IPS-20b (cell line): ENCODE measurements at regions not wholly inside any gene's neighbourhood (a gene's known extent, or its start where the extent isn't known, plus 50 kb on each side); places are given as distances from the start of the nearest gene placed in this dataset.

Experiments
- H3K27ac ChIP-seq: one replicate; pipeline ENCODE4 v1.5.1; 2013; ENCODE audit warnings: low read length
- H3K27me3 ChIP-seq: 2 replicates; pipeline ENCODE4 v1.6.1; 2013; ENCODE audit warnings: mild to moderate bottlenecking, low read length, inconsistent platforms; ENCODE audit not compliant: insufficient read depth
- H3K36me3 ChIP-seq: 2 replicates; pipeline ENCODE4 v1.6.1; 2013; ENCODE audit warnings: low read depth, mild to moderate bottlenecking, inconsistent platforms, low read length, moderate library complexity; ENCODE audit not compliant: insufficient read depth
- H3K4me1 ChIP-seq: 2 replicates; pipeline ENCODE4 v1.6.1; 2013; ENCODE audit warnings: mild to moderate bottlenecking, control low read depth, inconsistent platforms, low read length, moderate library complexity; ENCODE audit not compliant: insufficient read depth
- H3K4me3 ChIP-seq: 2 replicates; pipeline ENCODE4 v1.5.1; 2013; ENCODE audit warnings: mild to moderate bottlenecking, low read length, inconsistent platforms
- H3K9ac ChIP-seq: 2 replicates; pipeline ENCODE4 v1.6.1; 2013; ENCODE audit warnings: low read depth, mild to moderate bottlenecking, inconsistent platforms, low read length, moderate library complexity
- H3K9me3 ChIP-seq: 2 replicates; pipeline ENCODE4 v1.6.1; 2013; ENCODE audit warnings: mild to moderate bottlenecking, low read depth, low read length, inconsistent platforms; ENCODE audit not compliant: insufficient read depth

DNA sequence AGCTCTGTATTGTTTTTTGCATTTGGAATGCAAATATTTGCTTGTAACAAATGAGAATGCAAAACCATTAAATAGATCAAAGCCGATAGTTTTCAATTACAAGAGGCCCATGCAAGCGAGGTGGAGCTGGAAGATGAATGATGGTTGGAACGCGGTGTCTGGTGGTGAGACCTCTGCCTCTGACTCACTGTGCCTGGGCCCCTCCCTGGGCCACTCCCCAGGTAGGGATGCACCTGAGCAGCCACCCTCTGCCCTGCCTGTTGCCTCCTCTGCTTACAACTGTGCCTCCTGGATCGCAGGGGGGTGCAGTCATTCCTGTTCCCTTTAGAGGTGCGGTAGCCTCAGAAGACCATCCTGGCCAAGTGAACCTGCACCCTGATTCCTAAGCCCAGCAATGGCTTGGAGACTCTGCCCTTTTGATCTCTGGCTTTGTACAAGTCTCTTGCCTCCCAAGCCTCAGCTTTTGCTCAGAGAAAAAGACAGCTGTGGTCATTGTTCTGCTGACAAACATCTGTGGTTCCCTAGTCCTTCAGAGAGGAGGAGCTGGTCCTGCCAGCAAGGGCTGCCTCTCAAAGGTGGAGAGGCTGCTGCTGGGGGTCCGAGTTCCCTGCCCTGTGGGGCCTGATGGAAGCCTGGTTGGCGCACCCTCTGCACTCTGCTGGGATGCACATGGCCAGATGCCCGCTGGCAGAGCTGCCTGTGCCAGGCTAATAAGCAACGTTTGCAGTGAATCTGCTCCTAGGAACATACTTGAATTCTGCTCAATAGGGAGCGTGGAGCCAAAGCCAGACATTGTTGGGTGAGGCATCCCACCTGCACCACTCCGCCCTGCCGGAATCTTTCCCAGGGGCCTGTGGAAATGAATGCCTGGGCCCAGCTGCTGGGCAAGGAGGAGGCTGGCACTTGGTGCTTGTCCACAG lies 126.3 kb upstream of the TCERG1L start:
- H3K4me1 ChIP-seq, result no peaks in the 10 kb centered on the region
- no peak overlapping the region for H3K4me3 ChIP-seq
- H3K27me3 ChIP-seq, result no peaks in the 10 kb centered on the region
- H3K27ac ChIP-seq, result no peak overlapping the region
- no peaks in the 10 kb centered on the region for H3K36me3 ChIP-seq
- no peak overlapping the region for H3K9ac ChIP-seq
- H3K9me3 ChIP-seq, result no peaks in the 10 kb centered on the region

DNA sequence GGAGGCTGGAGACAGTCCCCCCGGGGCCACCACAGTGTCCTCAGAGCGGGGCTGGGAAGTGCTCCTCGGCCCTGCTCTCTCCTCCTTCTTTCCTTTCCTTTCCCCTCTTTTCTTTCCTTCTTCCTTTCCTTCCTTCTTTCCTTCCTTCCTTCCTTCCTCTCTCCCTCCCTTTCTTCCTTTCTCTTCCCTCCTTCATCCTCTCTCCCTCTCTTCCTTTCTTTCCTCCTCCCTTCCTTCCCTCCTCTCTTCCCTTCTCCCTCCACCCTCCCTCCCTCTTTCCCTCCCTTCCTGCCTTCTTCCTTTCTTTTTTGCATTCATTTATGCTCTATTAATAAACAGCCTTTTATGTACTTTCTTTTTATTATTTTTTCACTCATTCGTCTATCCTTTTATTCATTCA lies 127.1 kb upstream of the TCERG1L start:
- Histone ChIP-seq H3K27me3 (no peaks in the 10 kb centered on the region), H3K27ac (no peak overlapping the region), H3K9me3 (no peaks in the 10 kb centered on the region), H3K4me3 (no peak overlapping the region), H3K36me3 (no peaks in the 10 kb centered on the region), H3K9ac (no peak overlapping the region), H3K4me1 (no peaks in the 10 kb centered on the region)

DNA sequence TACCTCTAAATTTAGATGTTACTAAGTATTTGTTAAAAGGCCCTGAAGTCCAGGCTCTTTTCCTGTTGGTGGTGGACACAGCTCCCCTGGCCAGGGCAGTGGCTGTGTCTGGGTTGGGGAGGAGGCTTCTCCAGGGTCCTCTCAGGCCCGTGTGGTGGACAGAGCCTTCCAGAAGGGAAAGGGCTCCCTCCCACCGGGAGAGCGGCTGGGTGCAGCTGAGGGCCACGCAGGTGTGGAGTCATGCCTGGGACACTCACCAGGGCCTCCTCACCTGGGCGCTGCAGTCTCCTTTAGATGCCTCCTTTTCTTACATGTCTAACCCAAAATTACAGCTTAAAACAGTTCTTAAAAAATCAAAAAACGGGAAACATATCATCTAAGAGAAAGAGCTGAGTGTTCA lies 128.2 kb upstream of the TCERG1L start:
- H3K9ac ChIP-seq, result no peak overlapping the region
- H3K9me3 ChIP-seq, result no peaks in the 10 kb centered on the region

DNA sequence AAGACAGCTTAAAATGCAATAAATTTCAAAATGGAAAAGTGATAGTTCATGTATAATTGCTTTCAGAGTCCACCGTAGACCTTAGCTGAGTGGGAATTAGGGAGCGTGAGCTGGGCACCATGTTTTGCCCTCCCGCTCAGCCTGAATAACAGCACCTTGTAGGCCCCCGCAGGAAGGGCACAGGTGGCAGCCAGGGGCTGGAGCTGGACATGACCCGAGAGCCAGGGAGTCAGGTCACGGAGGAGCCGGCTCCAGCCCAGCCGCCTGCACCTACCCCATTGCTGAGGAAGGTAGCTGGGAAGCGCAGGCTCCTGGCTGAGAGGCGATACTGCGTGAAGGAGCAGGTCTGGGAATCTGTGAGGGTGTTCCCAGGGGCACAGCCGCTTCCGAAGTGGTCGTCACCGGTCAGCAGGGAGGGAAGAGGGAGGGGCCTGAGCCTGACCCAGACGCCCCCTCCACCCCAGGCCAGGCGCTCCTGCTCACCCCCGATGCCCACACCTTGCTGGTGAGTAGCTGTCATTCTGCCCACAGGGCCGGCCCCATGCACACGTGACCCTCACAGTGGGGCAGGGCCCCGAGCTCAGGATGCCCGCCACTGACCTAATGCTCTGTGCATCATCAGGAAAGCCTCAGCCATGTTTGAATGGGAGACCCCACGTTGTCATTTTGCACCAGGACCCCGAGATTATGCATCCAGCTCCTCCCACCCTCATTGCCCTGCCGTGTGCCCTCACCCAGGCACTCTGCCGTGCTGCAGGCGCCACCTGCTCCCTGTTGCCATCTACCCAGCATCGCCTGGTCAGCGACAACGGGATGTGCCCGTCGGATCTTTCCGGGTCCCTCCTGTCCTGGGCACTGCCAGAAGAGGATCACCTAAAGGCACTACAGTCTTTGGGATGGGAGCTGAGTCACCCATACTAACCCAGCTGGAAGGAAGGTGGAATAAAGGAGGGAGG lies 129.2 kb upstream of the TCERG1L start:
- Histone ChIP-seq H3K27me3 (no peaks in the 10 kb centered on the region), H3K36me3 (no peaks in the 10 kb centered on the region), H3K9me3 (no peaks in the 10 kb centered on the region), H3K9ac (no peak overlapping the region), H3K4me1 (no peaks in the 10 kb centered on the region), H3K4me3 (no peak overlapping the region), H3K27ac (no peak overlapping the region)

More for the DNA sequence above, 128.2 kb upstream of the TCERG1L start:
- no peaks in the 10 kb centered on the region for H3K27me3 ChIP-seq
- H3K4me3 ChIP-seq, result no peak overlapping the region
- no peaks in the 10 kb centered on the region for H3K4me1 ChIP-seq
- no peak overlapping the region for H3K27ac ChIP-seq
- no peaks in the 10 kb centered on the region for H3K36me3 ChIP-seq

DNA sequence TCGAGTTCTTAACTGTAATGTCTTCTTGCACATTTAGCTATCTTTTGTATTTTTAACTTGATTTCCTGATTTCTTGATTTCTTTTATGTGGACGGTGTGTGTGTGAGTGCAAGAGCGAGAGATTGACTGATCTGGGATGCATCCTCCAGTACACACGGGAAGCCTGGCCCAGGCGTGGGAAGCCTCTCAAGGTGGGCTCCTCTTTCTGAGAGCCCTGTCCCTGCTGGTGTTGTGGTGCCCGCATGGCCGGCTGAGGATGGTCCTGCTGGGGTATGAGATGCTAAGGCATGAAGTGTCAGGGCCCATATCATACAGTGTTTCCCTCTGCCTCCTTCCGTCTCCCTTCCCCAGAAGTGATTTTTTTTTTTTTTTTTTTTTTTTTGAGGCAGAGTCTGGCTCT lies 130.8 kb upstream of the TCERG1L start:
- no peaks in the 10 kb centered on the region for H3K4me1 ChIP-seq
- no peaks in the 10 kb centered on the region for H3K9me3 ChIP-seq
- no peaks in the 10 kb centered on the region for H3K27me3 ChIP-seq
- H3K27ac ChIP-seq, result no peak overlapping the region
- H3K4me3 ChIP-seq, result no peak overlapping the region
- no peaks in the 10 kb centered on the region for H3K36me3 ChIP-seq
- H3K9ac ChIP-seq, result no peak overlapping the region

DNA sequence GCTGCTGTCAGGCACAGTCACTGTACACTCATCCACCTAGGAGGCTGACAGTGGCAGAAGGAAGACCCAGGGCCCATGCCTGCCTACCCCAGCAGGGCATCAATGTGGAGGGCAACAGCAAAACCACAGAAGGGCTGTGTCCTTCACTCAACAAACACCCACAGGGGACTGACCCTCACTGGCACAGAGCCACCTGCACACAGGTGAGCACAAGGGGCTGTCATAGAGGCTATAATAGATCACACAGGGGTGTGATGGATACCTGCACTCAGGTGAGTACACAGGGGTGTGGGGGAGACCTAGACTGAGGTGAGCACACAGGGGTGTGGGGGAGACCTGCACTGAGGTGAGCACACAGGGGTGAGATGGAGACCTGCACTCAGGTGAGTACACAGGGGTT lies 132.8 kb upstream of the TCERG1L start:
- Histone ChIP-seq H3K27me3 (no peaks in the 10 kb centered on the region), H3K9ac (no peak overlapping the region), H3K9me3 (no peaks in the 10 kb centered on the region), H3K4me1 (no peaks in the 10 kb centered on the region), H3K27ac (no peak overlapping the region), H3K36me3 (no peaks in the 10 kb centered on the region), H3K4me3 (no peak overlapping the region)

DNA sequence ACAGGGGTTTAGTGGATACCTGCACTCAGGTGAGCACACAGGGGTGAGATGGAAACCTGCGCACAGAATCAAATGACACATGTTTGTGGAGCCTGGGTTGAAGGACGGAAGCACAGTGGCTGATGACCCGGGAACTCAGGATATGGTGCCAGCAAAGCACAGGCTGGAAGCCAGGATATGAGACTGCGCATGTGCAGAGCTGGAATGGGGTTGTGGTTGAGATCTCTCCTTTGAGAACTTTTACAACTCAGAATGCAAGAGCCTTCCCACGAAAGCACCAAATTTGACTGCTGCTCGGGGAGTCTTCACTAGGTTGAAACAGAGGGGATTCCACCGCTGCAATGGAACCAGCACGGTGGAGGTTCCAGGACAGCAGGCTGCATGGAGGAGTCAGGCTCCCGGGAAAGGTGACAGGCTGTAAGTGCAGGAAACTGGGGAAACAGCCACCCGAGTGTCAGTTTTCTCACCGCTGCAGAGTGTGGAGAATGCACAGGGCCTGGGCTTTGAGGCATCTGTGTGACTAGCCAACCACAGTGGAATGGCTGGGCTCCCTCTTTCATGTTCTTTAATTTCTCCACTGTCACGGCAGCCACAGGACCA lies 133.4 kb upstream of the TCERG1L start:
- Histone ChIP-seq H3K9me3 (no peaks in the 10 kb centered on the region), H3K27me3 (no peaks in the 10 kb centered on the region)

DNA sequence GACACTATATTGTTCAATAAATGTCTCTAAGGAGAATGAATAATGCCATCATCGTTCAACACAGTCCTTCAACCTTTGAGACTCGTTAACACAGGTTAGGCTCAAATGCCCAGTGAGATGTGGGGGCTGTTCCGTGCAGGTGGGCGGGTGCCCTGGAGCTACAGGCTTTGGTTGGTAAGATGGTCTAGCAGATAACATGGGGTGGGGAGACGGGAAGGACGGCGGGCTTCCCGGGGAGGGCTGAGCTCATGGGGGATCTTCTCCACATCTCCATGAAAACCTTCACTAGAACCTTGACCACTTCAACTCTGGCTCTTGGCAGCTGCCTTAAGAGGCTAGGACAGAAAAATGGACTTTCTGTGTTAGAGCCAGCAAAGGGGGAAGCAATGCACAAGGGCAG lies 134.1 kb upstream of the TCERG1L start:
- no peaks in the 10 kb centered on the region for H3K9me3 ChIP-seq
- no peak overlapping the region for H3K27ac ChIP-seq
- H3K9ac ChIP-seq, result no peak overlapping the region
- H3K4me1 ChIP-seq, result no peaks in the 10 kb centered on the region
- no peak overlapping the region for H3K4me3 ChIP-seq
- H3K27me3 ChIP-seq, result no peaks in the 10 kb centered on the region
- H3K36me3 ChIP-seq, result no peaks in the 10 kb centered on the region

More for the DNA sequence above, 133.4 kb upstream of the TCERG1L start:
- Histone ChIP-seq H3K36me3 (no peaks in the 10 kb centered on the region), H3K4me1 (no peaks in the 10 kb centered on the region), H3K27ac (no peak overlapping the region), H3K4me3 (no peak overlapping the region), H3K9ac (no peak overlapping the region)

DNA sequence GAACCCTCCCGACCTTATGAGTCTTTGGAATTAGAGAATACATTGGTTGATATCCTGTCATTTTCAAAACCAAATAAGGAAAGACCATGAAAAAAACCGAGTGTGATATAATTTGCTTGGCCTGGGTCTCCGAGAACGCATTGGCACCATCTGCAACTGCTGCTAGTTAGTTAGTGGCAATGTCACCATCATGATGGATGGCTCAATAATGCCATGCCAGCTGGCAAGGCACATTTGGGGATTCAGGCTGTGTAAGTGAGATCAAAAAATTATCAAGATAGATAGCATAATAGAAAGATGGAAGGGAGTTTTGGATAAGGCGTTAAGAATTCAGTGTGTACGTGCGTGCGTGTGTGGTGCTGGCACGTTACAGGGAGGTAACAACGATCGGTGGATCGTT lies 134.7 kb upstream of the TCERG1L start:
- Histone ChIP-seq H3K36me3 (no peaks in the 10 kb centered on the region), H3K4me3 (no peak overlapping the region), H3K27ac (no peak overlapping the region), H3K27me3 (no peaks in the 10 kb centered on the region), H3K9me3 (no peaks in the 10 kb centered on the region), H3K4me1 (no peaks in the 10 kb centered on the region), H3K9ac (no peak overlapping the region)

DNA sequence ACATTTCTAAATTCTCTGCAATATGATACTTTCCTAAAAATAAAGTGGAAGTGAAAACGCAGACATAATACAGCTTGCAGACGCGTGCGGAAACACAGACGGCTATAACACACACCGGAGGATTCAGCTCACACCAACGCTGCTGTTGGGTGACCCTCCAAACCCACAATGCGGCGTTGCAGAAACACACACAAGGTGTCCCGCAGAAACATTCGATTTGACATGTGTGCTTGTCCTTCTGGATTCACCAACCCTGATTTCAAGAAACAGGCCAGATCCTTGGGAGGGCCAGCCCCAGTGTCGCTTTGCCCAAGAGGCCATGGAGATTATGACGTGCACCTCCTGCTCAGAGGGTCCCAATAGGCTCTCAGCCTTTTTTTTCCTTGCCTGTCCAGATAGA lies 136.7 kb upstream of the TCERG1L start:
- H3K27me3 ChIP-seq, result peaks cover 11% of the 10 kb centered on the region
- H3K9ac ChIP-seq, result no peak overlapping the region
- peaks cover 8% of the 10 kb centered on the region; the same call in 1 of the 2 replicates for H3K4me1 ChIP-seq
- no peaks in the 10 kb centered on the region for H3K9me3 ChIP-seq
- no peak overlapping the region for H3K4me3 ChIP-seq
- no peaks in the 10 kb centered on the region for H3K36me3 ChIP-seq
- no peak overlapping the region for H3K27ac ChIP-seq

DNA sequence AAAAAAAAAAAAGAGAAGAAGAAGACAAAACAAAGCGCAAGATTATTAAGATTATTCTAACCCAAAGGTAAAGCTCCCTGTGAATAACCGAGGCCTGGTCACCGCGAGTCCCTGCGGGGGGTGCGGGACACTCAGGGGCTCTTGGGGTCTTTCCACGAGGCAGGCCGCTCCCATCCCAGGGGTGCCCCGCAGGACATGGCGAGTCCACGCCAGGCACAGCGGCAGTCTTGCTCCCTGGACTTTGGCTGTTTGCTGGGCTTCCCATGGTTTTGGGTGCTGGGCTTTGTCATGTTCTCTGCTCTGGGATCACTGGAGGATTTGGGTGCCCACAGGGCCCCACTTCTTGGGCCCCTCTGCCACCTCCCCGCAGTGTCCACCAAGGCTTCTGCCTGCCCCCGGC lies 137.4 kb upstream of the TCERG1L start:
- H3K4me1 ChIP-seq, result peaks cover 8% of the 10 kb centered on the region; the same call in 1 of the 2 replicates
- no peak overlapping the region for H3K9ac ChIP-seq
- peaks cover 11% of the 10 kb centered on the region for H3K27me3 ChIP-seq
- H3K4me3 ChIP-seq, result no peak overlapping the region
- H3K36me3 ChIP-seq, result no peaks in the 10 kb centered on the region
- H3K9me3 ChIP-seq, result no peaks in the 10 kb centered on the region
- no peak overlapping the region for H3K27ac ChIP-seq
